Activated T-cell treated with anti-CD3 and anti-CD28 coated beads, Interleukin-2, amount 50 U/mL, for 72 hours (primary cell): ENCODE measurements at regions not wholly inside any gene's neighbourhood (a gene's known extent, or its start where the extent isn't known, plus 50 kb on each side); places are given as distances from the start of the nearest gene placed in this dataset.

ENCODE experiments used
- ATAC-seq, 2 donors: fragments of 150-1000 bp; cut with Tn5 transposase; replicated peaks in 1 of 2; 2 replicates each; pipeline ENCODE4 v1.10.0; 2021; ENCODE audit warnings: moderate library complexity in 2 of 2, mild to moderate bottlenecking in 1 of 2
- DNase-seq, 2 donors: peaks; one replicate each; pipeline ENCODE4 v3.0.0; 2021 to 2022; ENCODE audit warnings: mixed read lengths in 1 of 2
- H3K27ac Mint-ChIP-seq: one replicate; pipeline ENCODE4 v1.8.0; 2022; ENCODE audit warnings: mild to moderate bottlenecking, moderate library complexity, mixed read lengths
- H3K27me3 Mint-ChIP-seq: one replicate; pipeline ENCODE4 v1.8.0; 2022; ENCODE audit warnings: low read depth, mixed read lengths
- H3K36me3 Mint-ChIP-seq, 2 donors: one replicate each; pipeline ENCODE4 v1.8.0; 2022; ENCODE audit warnings: mixed read lengths in 2 of 2, mild to moderate bottlenecking in 1 of 2; ENCODE audit not compliant: insufficient read depth in 2 of 2
- H3K4me1 Mint-ChIP-seq: one replicate; pipeline ENCODE4 v1.8.0; 2022; ENCODE audit warnings: low read depth, mixed read lengths
- H3K4me3 Mint-ChIP-seq, 2 donors: one replicate each; pipeline ENCODE4 v1.8.0; 2022; ENCODE audit warnings: mild to moderate bottlenecking in 2 of 2, mixed read lengths in 2 of 2, moderate library complexity in 2 of 2
- H3K9me3 Mint-ChIP-seq, 2 donors: one replicate each; pipeline ENCODE4 v1.8.0; 2022; ENCODE audit warnings: mixed read lengths in 2 of 2

DNA sequence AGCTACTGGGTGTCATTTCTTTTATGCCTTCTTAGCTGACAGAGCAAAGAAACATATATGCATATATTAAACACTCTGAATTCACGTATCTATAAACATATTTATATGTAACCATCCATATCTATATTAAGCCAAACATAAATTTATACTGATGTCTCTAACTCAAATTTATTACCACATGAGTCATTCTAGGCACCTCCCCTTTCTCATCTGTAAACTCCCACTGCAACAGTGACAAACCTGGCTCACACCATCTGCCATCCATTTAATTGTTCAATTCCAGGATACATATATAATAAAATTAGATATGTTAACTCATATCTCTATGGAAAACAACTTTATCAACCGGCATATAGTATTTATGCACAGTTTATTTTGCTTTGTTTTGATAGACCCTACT lies 722.3 kb downstream of the SORCS1 start:
- Mint-ChIP-seq H3K27ac (no peak overlapping the region), H3K4me1 (no peaks in the 10 kb centered on the region), H3K9me3 (peaks cover 8 to 12% of the 10 kb centered on the region in 2 donors), H3K36me3 (no peaks in the 10 kb centered on the region), H3K27me3 (no peaks in the 10 kb centered on the region), H3K4me3 (no peak overlapping the region)
- DNase-seq (no peak), ATAC-seq (no peak)

DNA sequence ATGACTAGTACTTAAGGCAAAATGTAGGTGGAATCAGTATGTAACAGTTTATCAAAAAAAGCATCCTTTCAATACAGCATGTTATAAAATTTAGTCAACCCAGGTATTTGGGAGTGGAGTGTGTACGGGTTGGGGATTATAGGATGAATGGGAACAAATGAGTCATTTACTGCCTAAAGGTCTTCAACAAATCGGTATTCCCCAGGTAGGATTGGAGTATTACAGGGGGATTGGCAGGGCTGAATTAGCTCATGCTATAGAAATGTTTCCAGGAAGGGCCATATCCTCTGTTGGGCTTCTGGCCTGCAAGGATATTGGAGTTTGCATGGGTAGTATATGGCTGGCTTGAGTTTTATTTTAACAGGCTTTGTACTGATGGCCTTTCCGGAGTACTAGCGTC lies 723.7 kb downstream of the SORCS1 start:
- ATAC-seq = no peak
- no peak overlapping the region for H3K4me3 Mint-ChIP-seq
- no peak for DNase-seq
- H3K27ac Mint-ChIP-seq = no peak overlapping the region
- H3K4me1 Mint-ChIP-seq = no peaks in the 10 kb centered on the region
- H3K27me3 Mint-ChIP-seq = no peaks in the 10 kb centered on the region
- H3K36me3 Mint-ChIP-seq = no peaks in the 10 kb centered on the region
- peaks cover 4 to 8% of the 10 kb centered on the region in 2 donors for H3K9me3 Mint-ChIP-seq

DNA sequence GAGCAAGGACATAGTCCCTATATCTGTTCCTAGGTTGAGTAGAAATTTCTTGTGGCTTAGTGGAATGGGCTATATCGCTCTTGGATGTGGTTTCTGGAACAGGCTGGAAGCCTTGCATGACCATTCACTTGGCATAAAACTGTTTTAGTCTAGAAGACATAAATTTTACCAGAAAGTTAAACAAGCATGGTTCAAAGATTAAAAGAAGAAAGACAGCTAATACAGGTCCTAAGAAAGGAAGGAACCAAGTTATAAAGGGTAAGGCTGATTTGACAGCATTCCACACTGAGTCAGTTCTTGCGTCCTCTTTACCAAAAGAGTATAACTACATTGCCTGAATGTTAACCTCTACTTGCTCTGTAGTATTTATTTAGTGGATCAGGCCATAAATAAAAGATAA lies 724.2 kb downstream of the SORCS1 start:
- no peaks in the 10 kb centered on the region for H3K36me3 Mint-ChIP-seq
- no peak for DNase-seq
- H3K27me3 Mint-ChIP-seq = no peaks in the 10 kb centered on the region
- H3K27ac Mint-ChIP-seq = no peak overlapping the region
- H3K4me3 Mint-ChIP-seq = no peak overlapping the region
- ATAC-seq = no peak
- H3K9me3 Mint-ChIP-seq = peaks cover 4 to 8% of the 10 kb centered on the region in 2 donors
- no peaks in the 10 kb centered on the region for H3K4me1 Mint-ChIP-seq

DNA sequence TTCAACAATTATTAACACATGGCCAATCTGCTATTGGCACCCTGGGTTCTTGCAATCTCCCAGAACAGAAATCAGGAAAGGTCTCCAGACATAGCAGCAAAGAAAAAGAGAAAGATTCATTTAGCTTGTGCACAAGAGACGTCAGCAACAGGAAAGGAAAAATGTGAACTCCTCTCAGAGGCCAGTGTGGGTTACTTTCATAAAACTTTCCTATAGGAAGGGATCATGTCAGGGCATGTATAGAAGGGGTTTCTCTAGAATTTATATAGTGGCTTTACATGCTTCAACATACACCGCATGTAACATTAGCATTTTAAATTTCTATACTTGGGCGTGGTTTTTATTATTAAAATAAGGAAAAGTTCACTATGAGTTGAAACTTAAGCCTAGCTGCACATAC lies 725.1 kb downstream of the SORCS1 start:
- DNase-seq (no peak), ATAC-seq (no peak)
- no peak overlapping the region for H3K27ac Mint-ChIP-seq
- no peaks in the 10 kb centered on the region for H3K36me3 Mint-ChIP-seq
- H3K4me3 Mint-ChIP-seq = no peak overlapping the region
- H3K4me1 Mint-ChIP-seq = no peaks in the 10 kb centered on the region
- peaks cover 4 to 5% of the 10 kb centered on the region in 2 donors for H3K9me3 Mint-ChIP-seq
- H3K27me3 Mint-ChIP-seq = no peaks in the 10 kb centered on the region

DNA sequence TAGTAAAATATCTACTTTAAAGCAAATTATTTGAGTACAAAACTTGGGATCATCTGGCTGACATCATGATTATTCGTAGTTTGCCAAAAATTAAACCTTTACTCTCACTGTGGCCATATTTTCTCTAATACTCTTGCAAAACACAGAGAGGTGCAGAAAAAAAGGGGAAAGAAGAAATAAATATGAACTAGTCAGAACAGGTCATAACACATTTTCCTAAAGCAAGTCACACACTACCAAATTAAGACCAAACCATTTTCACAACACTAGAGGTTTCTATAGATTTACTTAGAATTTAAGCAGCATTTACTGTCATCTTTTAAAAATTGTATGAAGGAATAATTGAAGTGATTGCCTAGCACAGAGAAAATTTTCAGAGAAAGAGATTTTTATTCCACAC lies 726.1 kb downstream of the SORCS1 start:
- no peak for DNase-seq
- Mint-ChIP-seq H3K36me3 (no peaks in the 10 kb centered on the region), H3K27ac (no peak overlapping the region), H3K4me3 (no peak overlapping the region), H3K9me3 (peaks cover 3 to 4% of the 10 kb centered on the region in 2 donors), H3K27me3 (no peaks in the 10 kb centered on the region), H3K4me1 (no peaks in the 10 kb centered on the region)
- no peak for ATAC-seq

DNA sequence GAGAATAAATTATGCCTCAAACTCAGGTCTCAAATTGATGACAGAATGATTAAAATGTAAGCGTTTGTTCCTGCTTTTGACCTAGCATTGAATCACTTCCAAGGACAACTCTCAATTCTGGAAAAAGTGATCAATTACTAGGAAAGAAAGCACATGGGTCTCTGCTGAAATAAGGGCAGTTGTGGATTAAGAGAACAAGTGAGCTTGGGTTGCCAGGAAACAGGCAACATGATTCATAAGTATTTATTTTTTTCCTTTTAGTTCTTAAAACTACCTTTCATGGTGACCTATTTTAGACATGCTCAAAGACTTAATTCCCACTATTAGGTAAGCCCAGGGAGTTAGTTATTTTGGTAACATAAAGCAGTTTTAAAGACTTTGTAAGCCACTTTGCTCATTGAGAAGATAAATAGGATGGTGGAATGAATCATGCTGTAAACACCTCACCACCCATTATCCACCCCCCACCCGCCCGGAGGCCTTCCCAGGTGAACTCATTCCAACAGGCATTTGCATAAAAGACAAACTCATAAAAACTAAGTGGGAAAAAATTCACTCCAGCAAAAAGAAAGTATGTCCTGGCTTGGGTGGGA lies 728.3 kb downstream of the SORCS1 start:
- DNase-seq (no peak), ATAC-seq (no peak)
- no peaks in the 10 kb centered on the region for H3K4me1 Mint-ChIP-seq
- H3K4me3 Mint-ChIP-seq = no peak overlapping the region
- no peaks in the 10 kb centered on the region for H3K36me3 Mint-ChIP-seq
- peaks cover 4% of the 10 kb centered on the region in 2 donors for H3K9me3 Mint-ChIP-seq
- no peak overlapping the region for H3K27ac Mint-ChIP-seq
- no peaks in the 10 kb centered on the region for H3K27me3 Mint-ChIP-seq

DNA sequence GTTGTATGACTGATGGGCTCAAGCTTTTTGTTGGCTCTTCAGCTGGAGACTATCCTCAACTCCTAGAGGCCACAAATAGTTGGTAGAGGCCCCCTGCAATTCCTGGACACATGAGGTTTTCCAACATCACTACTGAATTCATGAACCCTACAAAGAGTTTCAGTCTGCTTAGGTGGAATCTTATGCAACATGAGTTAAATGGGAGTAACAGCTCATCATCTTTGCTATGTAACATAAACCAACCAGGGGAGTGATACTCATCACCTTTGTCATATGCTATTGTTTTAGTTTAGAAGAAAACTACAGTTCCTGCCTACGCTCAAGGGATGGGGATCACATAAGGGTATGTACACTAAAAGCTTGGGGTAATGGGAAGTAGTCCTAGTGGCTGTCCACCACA lies 729.4 kb downstream of the SORCS1 start:
- H3K4me1 Mint-ChIP-seq = no peaks in the 10 kb centered on the region
- no peak overlapping the region for H3K4me3 Mint-ChIP-seq
- no peak overlapping the region for H3K27ac Mint-ChIP-seq
- H3K9me3 Mint-ChIP-seq = peaks cover 4% of the 10 kb centered on the region in 2 donors
- H3K27me3 Mint-ChIP-seq = no peaks in the 10 kb centered on the region
- DNase-seq (no peak), ATAC-seq (no peak)
- H3K36me3 Mint-ChIP-seq = no peaks in the 10 kb centered on the region

DNA sequence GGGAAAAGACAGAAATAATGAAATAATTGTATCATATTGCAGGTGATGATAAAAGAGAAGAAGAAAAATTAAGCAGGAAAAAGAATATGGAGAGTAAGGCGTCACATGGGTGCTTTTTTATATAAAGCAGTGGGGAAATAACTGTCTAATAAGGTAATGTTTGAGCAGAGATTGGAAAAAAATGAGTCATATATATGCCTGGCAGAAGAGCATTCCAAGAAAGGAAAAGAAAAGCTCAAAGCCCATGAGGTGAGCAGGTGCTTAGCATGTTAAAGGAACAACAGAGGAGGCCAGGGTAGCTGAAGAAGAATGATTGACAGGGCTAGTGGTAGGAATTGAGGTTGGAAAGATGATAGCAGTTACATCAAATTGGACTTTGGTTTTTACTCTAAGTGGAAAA lies 739.5 kb downstream of the SORCS1 start:
- Mint-ChIP-seq H3K27ac (no peak overlapping the region), H3K9me3 (peaks cover 0 to 5% of the 10 kb centered on the region in 2 donors), H3K4me1 (no peaks in the 10 kb centered on the region), H3K27me3 (no peaks in the 10 kb centered on the region), H3K36me3 (no peaks in the 10 kb centered on the region), H3K4me3 (no peak overlapping the region)
- no peak for ATAC-seq
- no peak for DNase-seq

DNA sequence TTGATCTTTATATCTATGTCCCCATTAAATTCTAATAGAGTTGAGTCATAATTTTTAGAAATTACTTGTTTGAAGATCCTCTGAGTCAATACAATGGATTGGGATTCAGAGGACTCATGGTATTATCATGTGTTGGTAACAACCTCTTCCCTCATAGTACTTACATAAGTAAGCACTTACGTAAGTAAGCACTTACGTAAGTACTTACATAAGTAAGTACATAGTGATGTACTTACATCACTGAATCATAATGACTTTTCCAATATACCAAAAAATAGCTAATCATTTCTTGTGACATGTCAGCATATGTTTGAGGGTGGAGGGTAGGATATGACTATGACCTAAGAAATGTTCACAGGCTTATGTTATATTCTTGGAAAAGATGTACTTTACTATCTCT lies 740.5 kb downstream of the SORCS1 start:
- Mint-ChIP-seq H3K4me1 (no peaks in the 10 kb centered on the region), H3K36me3 (no peaks in the 10 kb centered on the region), H3K27me3 (no peaks in the 10 kb centered on the region), H3K4me3 (no peak overlapping the region), H3K9me3 (peaks cover 0 to 5% of the 10 kb centered on the region in 2 donors), H3K27ac (no peak overlapping the region)
- DNase-seq (no peak), ATAC-seq (no peak)

DNA sequence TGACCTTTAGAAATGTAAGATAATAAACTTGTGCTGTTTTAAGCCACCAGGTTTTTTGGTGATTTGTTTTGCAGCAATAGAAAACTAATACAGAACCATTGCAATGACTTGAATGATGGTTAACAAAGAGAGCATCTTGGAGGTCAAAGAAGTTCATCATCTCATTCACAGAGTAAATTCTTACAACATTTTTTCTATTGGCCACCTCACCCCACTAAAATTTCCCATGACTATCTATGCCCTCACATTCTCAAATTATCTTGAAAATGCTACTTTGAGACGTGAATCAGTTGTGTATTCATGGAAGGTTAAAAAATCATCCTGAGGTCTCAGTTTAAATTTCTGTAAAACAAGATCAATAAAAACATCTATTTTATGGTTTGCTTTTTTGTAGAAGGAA lies 754.2 kb downstream of the SORCS1 start:
- ATAC-seq = no peak
- H3K27me3 Mint-ChIP-seq = no peaks in the 10 kb centered on the region
- H3K27ac Mint-ChIP-seq = no peak overlapping the region
- DNase-seq = no peak
- H3K9me3 Mint-ChIP-seq = peaks cover 1 to 4% of the 10 kb centered on the region in 2 donors
- H3K36me3 Mint-ChIP-seq = no peaks in the 10 kb centered on the region
- H3K4me3 Mint-ChIP-seq = no peak overlapping the region
- no peaks in the 10 kb centered on the region for H3K4me1 Mint-ChIP-seq

DNA sequence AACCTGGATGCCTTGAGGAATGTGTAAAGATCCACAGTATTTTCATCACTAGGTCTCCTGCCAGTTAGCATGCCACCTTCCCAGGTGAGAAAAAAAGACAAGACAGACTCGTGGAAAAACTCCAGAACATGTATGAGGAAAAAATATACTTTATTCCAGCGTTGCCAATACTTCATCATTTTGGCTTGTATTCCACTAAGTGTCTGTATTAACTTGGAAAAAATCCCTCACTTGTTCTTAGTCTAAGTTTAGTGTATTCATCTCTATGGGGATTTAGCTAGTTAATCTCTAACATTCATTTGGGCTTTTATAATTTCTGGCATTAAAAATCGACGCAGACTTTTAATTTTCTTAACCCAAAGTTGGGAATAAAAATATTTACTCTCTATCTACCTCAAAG lies 759.4 kb downstream of the SORCS1 start:
- H3K27me3 Mint-ChIP-seq = no peaks in the 10 kb centered on the region
- no peak overlapping the region for H3K4me3 Mint-ChIP-seq
- H3K36me3 Mint-ChIP-seq = no peaks in the 10 kb centered on the region
- no peaks in the 10 kb centered on the region for H3K4me1 Mint-ChIP-seq
- H3K9me3 Mint-ChIP-seq = peaks cover 3 to 4% of the 10 kb centered on the region in 2 donors
- ATAC-seq = no peak
- no peak for DNase-seq
- H3K27ac Mint-ChIP-seq = no peak overlapping the region

DNA sequence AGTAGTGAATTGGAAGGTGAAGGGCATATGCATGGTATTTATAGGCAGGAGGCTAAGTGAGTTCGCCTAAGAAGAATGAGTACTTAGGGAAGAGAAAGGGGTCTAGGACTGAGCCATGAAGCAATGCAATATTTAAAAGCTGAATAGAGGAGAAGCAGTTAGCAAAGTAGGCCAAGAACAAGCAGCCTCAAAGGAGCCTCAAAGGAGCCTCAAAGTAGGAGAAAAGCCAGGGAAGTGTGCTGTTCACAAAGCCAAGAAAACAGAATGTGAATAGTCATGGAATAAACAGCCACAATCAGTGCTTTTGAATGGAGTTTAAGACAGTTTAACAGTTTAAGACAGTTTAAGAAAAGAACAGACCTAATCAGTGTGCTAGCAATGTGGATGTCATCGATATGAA lies 762.0 kb downstream of the SORCS1 start:
- DNase-seq (no peak), ATAC-seq (no peak)
- Mint-ChIP-seq H3K9me3 (peaks cover 5 to 7% of the 10 kb centered on the region in 2 donors), H3K4me3 (no peak overlapping the region), H3K4me1 (no peaks in the 10 kb centered on the region), H3K27ac (no peak overlapping the region), H3K36me3 (no peaks in the 10 kb centered on the region), H3K27me3 (no peaks in the 10 kb centered on the region)

DNA sequence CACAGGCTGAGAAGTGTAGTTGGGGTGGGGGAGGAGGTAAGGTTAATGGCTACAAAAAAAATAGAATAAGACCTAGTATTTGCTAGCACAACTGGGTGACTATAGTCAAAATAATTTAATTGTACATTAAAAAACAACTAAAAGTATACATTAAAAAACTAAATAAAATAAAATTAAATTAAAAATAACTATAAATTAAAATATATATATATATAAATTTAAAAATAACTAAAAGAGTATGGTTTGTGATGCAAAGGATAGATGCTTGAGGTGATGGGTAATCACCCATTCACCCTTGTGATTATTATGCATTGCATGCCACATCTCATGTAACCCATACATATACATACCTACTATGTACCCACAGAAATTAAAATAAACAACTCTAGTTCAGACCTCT lies 762.5 kb downstream of the SORCS1 start:
- Mint-ChIP-seq H3K36me3 (no peaks in the 10 kb centered on the region), H3K27me3 (no peaks in the 10 kb centered on the region), H3K27ac (no peak overlapping the region), H3K9me3 (peaks cover 5 to 7% of the 10 kb centered on the region in 2 donors), H3K4me1 (no peaks in the 10 kb centered on the region), H3K4me3 (no peak overlapping the region)
- DNase-seq (no peak), ATAC-seq (no peak)

DNA sequence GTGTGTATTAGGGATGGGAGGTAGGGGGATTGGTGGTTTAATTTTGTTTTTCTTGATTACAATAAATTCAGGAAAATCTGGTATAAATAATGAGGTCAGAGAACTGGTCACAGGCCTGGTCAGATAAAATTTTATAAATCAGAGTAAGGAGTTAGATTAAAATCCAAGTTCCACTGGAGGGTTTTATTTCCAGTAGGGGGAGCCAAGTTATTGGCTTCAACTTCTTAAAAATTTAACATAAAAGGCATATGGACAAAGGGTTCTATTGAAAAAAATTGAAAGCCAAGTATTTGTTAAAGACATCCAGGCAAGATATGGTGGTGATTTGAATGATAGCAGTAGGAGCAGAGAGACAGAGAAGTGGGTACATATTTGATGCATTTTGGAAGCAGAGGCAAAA lies 763.3 kb downstream of the SORCS1 start:
- no peaks in the 10 kb centered on the region for H3K4me1 Mint-ChIP-seq
- DNase-seq = no peak
- H3K36me3 Mint-ChIP-seq = no peaks in the 10 kb centered on the region
- no peaks in the 10 kb centered on the region for H3K27me3 Mint-ChIP-seq
- no peak overlapping the region for H3K27ac Mint-ChIP-seq
- H3K9me3 Mint-ChIP-seq = peaks cover 5 to 7% of the 10 kb centered on the region in 2 donors
- no peak for ATAC-seq
- no peak overlapping the region for H3K4me3 Mint-ChIP-seq
